WI38 (cell line): ENCODE measurements at regions not wholly inside any gene's neighbourhood (a gene's known extent, or its start where the extent isn't known, plus 50 kb on each side); places are given as distances from the start of the nearest gene placed in this dataset.

Experiments
- H3K4me3 ChIP-seq: 2 replicates; pipeline ENCODE4 v1.5.1; 2011; ENCODE audit warnings: low read depth, mild to moderate bottlenecking, control low read depth, low read length
- CTCF ChIP-seq: IDR thresholded peaks from 2 replicates; pipeline ENCODE4 v1.5.1; 2012; ENCODE audit warnings: low read depth, mild to moderate bottlenecking, control low read depth, low read length

- no peak overlapping the region for H3K4me3 ChIP-seq
- TF ChIP-seq CTCF: no peak
Measured at GRCh38 chr2:120963997-120964705, 228.5 kb downstream of the GLI2 start.

GRCh38 chr2:120964819-120965218 lies 229.2 kb downstream of the GLI2 start:
- TF ChIP-seq CTCF: no peak
- no peak overlapping the region for H3K4me3 ChIP-seq

DNA sequence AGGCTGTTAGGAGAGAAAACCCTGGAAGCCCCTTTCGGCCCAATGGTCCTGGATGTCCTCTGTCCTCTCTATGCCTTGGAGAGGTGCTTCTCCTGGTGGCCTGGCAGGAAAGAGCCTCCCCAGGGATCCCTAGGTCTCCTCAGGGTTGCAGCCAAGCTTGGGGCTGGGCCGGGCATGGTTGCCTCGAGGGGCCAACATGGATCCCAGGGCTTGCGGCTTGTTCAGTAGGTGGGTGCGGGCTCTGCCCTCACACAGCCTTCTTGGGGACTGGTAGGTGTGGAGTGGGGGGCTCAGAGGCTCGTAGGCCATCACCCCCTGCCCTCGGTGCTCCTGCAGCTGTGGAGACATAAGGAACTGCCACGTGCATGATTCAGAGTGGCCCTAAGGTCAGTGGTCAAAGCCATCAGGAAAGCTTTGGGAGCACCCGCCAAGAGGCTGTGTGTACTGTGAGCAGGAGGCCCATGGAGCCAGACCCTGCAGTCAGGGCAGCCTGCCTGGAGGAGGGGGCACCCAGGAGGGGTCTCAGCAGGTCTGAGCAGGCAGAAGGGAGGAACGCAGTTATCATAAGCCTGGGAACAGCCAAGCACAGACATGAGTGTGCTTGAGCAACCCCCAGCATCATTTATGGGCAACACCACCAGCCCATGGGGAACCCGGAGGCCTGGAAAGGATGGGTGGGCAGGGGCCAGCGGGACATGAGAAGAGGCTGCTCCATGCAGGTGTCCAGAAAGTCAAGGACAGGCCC lies 231.0 kb downstream of the GLI2 start:
- H3K4me3 ChIP-seq: no peak overlapping the region
- no peak for TF ChIP-seq CTCF

- TF ChIP-seq CTCF: no peak
- no peak overlapping the region for H3K4me3 ChIP-seq
Measured at GRCh38 chr2:120968307-120969015, 232.8 kb downstream of the GLI2 start.

GRCh38 chr2:120969613-120970355 lies 234.1 kb downstream of the GLI2 start:
- TF ChIP-seq CTCF: no peak
- no peak overlapping the region for H3K4me3 ChIP-seq

- H3K4me3 ChIP-seq: no peak overlapping the region
- TF ChIP-seq CTCF: no peak
Measured at GRCh38 chr2:120971866-120972265, 236.2 kb downstream of the GLI2 start.
